ENCODE measurements at regions not wholly inside any gene's neighbourhood (a gene's known extent, or its start where the extent isn't known, plus 50 kb on each side); places are given as distances from the start of the nearest gene placed in this dataset.

GRCh38 chr3:177771780-177772179, 574.5 kb upstream of the TBL1XR1 start:
- no peak for DNase-seq (ENCODE audit: low read depth)
- no peak overlapping the region for H3K4me3 ChIP-seq (ENCODE audit: low read depth, low read length)
- TF ChIP-seq CTCF (IDR thresholded peaks at IDR 0.05; ENCODE audit: insufficient read depth, low read depth, low read length), result no peak

DNA sequence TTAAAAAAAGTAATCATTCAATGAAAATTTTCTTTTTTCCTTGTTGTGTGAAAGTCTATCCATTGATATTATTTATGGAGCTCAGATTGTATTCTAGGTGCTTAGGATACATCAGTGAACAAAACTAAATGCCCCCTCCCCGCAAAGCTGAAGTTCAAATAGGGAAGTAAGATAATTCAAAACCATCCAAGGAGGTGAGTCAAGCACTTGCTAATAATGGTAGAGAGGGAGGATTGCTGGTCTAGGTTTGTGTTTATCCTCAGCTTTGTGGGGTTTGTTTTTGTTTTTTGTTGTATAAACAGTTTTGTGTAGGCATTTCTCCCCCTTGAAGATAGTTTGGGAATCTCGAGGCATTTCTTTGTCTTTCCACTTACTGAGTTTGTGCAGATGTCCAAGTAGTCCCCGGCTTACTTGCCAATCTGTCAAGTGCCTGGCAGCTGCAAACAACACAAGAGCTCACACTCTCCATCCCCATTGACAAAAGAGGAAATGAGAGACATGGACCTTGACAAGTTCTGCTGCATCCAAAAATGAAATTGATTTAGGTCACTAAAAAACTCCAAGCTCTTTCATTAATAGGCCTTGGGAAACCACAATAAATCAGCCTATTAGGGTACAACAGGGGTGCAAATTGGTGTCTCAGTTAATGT, 575.8 kb upstream of the TBL1XR1 start:
- no peak for TF ChIP-seq CTCF (IDR thresholded peaks at IDR 0.05; ENCODE audit: insufficient read depth, low read depth, low read length)
- DNase-seq (ENCODE audit: low read depth), result no peak

DNA sequence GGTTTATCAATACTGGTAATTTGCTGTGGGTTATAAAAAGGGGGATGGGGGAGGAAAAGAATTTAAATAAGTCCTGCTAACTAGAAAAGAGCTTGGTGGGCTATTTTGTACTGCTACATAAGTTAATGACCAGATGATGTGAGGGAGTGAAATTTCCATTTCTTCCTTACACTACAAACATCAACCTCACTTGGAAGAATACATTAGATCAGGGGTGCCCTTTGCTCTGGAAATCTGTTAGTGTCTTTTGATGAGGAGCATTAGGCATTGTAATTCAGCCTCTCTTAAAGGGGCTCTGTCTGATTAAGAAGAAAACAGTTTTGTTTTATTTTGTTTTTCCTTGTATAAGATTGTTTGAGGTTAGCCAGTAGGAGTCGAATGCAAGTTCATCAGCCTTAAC, 576.4 kb upstream of the TBL1XR1 start:
- no peak for DNase-seq (ENCODE audit: low read depth)
- no peak for TF ChIP-seq CTCF (IDR thresholded peaks at IDR 0.05; ENCODE audit: insufficient read depth, low read depth, low read length)

More for the DNA sequence above, 575.8 kb upstream of the TBL1XR1 start:
- H3K4me3 ChIP-seq (ENCODE audit: low read depth, low read length), result no peak overlapping the region

DNA sequence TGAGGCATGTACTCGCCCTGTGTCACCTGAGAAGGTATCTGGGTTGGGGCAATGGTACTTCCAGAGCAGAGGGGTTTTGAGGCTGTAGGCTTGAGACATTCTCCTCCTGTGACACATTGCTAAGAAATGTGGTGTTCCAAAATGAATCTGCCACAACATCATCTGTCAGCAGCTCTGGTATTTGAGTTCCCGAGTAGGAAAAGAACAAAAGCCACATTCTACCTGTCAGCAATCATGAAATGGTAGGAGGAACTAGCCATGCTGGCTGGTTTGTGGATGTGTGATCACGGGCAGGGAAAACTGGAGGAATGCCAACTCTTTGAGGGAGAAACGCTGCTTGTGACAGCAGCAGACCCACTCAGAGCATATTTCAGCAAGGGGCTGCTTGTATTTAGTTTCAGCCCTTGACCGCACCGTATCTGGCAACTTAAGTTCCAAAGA, 579.4 kb upstream of the TBL1XR1 start:
- no peak for TF ChIP-seq CTCF (IDR thresholded peaks at IDR 0.05; ENCODE audit: insufficient read depth, low read depth, low read length)
- DNase-seq (ENCODE audit: low read depth), result peak; percentile 36
- no peak overlapping the region for H3K4me3 ChIP-seq (ENCODE audit: low read depth, low read length)

More for the DNA sequence above, 576.4 kb upstream of the TBL1XR1 start:
- H3K4me3 ChIP-seq (ENCODE audit: low read depth, low read length), result no peak overlapping the region

DNA sequence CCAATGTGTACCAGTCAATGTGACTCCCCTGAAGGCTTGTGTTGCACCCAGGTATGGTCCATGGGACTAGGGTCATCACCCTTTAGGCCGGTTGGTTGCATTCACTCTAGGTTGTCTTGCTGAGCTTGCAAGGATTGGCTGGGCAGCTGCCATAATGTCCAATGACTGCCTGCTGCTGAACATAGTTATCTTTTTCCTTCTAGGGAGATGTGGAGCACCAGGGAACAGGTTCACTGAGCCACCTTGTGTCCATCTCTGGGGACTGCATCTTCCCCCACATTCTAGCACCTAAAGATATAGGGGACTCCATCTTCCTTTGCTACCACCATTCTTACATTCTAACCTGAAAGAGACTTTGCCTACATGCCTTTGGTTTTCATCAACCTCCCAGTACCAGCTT, 580.4 kb upstream of the TBL1XR1 start:
- DNase-seq (ENCODE audit: low read depth), result peak; percentile 49
- peak; percentile 78 for TF ChIP-seq CTCF (IDR thresholded peaks at IDR 0.05; ENCODE audit: insufficient read depth, low read depth, low read length)
- H3K4me3 ChIP-seq (ENCODE audit: low read depth, low read length), result no peak overlapping the region

GRCh38 chr3:177778633-177779032, 581.4 kb upstream of the TBL1XR1 start:
- no peak overlapping the region for H3K4me3 ChIP-seq (ENCODE audit: low read depth, low read length)
- TF ChIP-seq CTCF (IDR thresholded peaks at IDR 0.05; ENCODE audit: insufficient read depth, low read depth, low read length), result no peak
- no peak for DNase-seq (ENCODE audit: low read depth)

DNA sequence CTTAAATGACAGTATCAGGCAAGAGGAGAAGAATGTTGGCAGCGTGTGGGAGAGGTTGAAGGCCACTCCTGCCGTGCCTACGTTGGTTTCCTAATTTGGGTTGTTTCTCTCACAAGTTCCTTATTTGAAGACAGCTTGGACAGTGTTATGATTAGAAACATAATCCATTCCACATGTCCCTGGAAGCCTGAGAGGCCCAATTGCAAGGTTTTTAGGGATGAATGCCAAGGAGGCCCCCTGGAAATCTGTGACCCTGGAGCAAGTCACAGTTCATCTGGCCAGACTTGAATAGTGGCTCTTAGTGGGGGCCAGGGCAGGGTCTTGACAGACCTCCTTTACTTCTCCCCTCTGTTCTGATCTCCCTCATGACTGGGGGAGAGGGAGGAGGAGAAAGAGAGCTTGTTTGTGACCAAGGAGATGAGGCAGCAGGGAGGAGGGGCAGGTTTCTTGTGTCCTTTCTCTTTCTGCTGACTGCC, 584.4 kb upstream of the TBL1XR1 start:
- no peak for TF ChIP-seq CTCF (IDR thresholded peaks at IDR 0.05; ENCODE audit: insufficient read depth, low read depth, low read length)
- DNase-seq (ENCODE audit: low read depth), result peak; percentile 76
- H3K4me3 ChIP-seq (ENCODE audit: low read depth, low read length), result no peak overlapping the region
